H1 (cell line): ENCODE measurements at regions not wholly inside any gene's neighbourhood (a gene's known extent, or its start where the extent isn't known, plus 50 kb on each side); places are given as distances from the start of the nearest gene placed in this dataset.

ENCODE experiments used
- CTCF ChIA-PET: fragments of 300-600 bp; sonication (Branson Sonifier 250); formaldehyde crosslinking; loops from one replicate; lab custom pipeline; 2021; ENCODE audit not compliant: partially characterized antibody; lab: Charles Lee
- POLR2A ChIA-PET: fragments of 300-600 bp; sonication (Branson Sonifier 250); formaldehyde crosslinking; loops from one replicate; lab custom pipeline; 2021; ENCODE audit warnings: inconsistent platforms; ENCODE audit not compliant: partially characterized antibody; lab: Charles Lee
- DNase-seq, 2 experiments: peaks; one replicate each; pipeline versions ENCODE4 v3.0.0 to v3.0.0-alpha.2; 2010 to 2022; ENCODE audit warnings: low spot score in 2 of 2, low read depth in 1 of 2, mixed read lengths in 1 of 2
- FAIRE-seq: peaks from 2 replicates; lab custom pipeline; 2011; peaks lifted over from hg19 to GRCh38; lab: Jason Lieb, UNC
- H2AFZ ChIP-seq: 2 replicates; pipeline ENCODE4 v1.8.1; 2012; ENCODE audit warnings: low read length, inconsistent platforms
- H2AK5ac ChIP-seq: 2 replicates; pipeline ENCODE4 v1.6.1; 2013; ENCODE audit warnings: low read depth, low read length
- H2BK120ac ChIP-seq: replicated peaks from 2 replicates; pipeline ENCODE3; 2013; ENCODE audit warnings: low read depth, low read length, inconsistent platforms
- H2BK12ac ChIP-seq: 2 replicates; pipeline ENCODE4 v1.6.1; 2013; ENCODE audit warnings: low read depth, low read length
- H2BK15ac ChIP-seq: 2 replicates; pipeline ENCODE4 v1.6.1; 2013; ENCODE audit warnings: low read length
- H2BK20ac ChIP-seq: 2 replicates; pipeline ENCODE4 v1.6.1; 2013; ENCODE audit warnings: low read length
- H2BK5ac ChIP-seq: 2 replicates; pipeline ENCODE4 v1.6.1; 2013; ENCODE audit warnings: low read depth, low read length
- H3K14ac ChIP-seq: 2 replicates; pipeline ENCODE4 v1.6.1; 2013; ENCODE audit warnings: inconsistent platforms; ENCODE audit not compliant: insufficient read length
- H3K18ac ChIP-seq: 2 replicates; pipeline ENCODE4 v1.6.1; 2013; ENCODE audit warnings: low read length; ENCODE audit errors: extremely low read depth
- H3K23ac ChIP-seq: 2 replicates; pipeline ENCODE4 v1.6.1; 2013; ENCODE audit warnings: inconsistent platforms; ENCODE audit not compliant: insufficient read length
- H3K23me2 ChIP-seq: 2 replicates; pipeline ENCODE4 v1.6.1; 2013; ENCODE audit warnings: low read depth, low read length
- H3K27ac ChIP-seq: 2 replicates; pipeline ENCODE4 v1.6.1; 2011; ENCODE audit warnings: low read depth, low read length, inconsistent platforms
- H3K27me3 ChIP-seq, 4 experiments: replicated peaks in 1 of 4; 1 replicate in 1 of 4; 2 replicates in 3 of 4; pipeline versions ENCODE4 v1.6.1 to v1.8.1; 2011 to 2013; ENCODE audit warnings: low read length in 3 of 4, mild to moderate bottlenecking in 3 of 4, inconsistent platforms in 2 of 4, mixed read lengths in 2 of 4, moderate library complexity in 1 of 4; ENCODE audit not compliant: control insufficient read depth in 3 of 4, insufficient read depth in 3 of 4; ENCODE audit errors: extremely low read depth in 1 of 4
- H3K36me3 ChIP-seq, 4 experiments: 2 replicates each; pipeline versions ENCODE4 v1.6.1 to v1.8.1; 2011 to 2013; ENCODE audit warnings: mild to moderate bottlenecking in 4 of 4, low read length in 3 of 4, moderate library complexity in 2 of 4, control low read depth in 1 of 4, inconsistent platforms in 1 of 4; ENCODE audit not compliant: insufficient read depth in 4 of 4, control insufficient read depth in 2 of 4
- H3K4ac ChIP-seq: replicated peaks from 2 replicates; pipeline ENCODE3; 2013; ENCODE audit warnings: low read length, low read depth, mixed read lengths, inconsistent platforms; ENCODE audit not compliant: insufficient read length
- H3K4me1 ChIP-seq, 4 experiments: replicated peaks in 1 of 4; 1 replicate in 1 of 4; 2 replicates in 3 of 4; pipeline versions ENCODE4 v1.6.1 to v1.8.1; 2011 to 2013; ENCODE audit warnings: low read length in 3 of 4, inconsistent platforms in 2 of 4, mixed read lengths in 1 of 4; ENCODE audit not compliant: insufficient read depth in 4 of 4, control insufficient read depth in 3 of 4
- H3K4me2 ChIP-seq, 2 experiments: 2 replicates each; pipeline versions ENCODE4 v1.6.1 to v1.8.1; 2011 to 2013; ENCODE audit warnings: low read depth in 2 of 2, low read length in 2 of 2, control low read depth in 1 of 2, inconsistent platforms in 1 of 2, mild to moderate bottlenecking in 1 of 2; ENCODE audit not compliant: insufficient read depth in 1 of 2
- H3K4me3 ChIP-seq, 4 experiments: fragments of 200-600, 300-600 bp in 1 of 4; sonication (generic), shearing (Covaris generic), sonication (Bioruptor Twin) in 1 of 4; 2 replicates each; pipeline versions ENCODE4 v1.5.1 to v1.8.1; 2011 to 2016; ENCODE audit warnings: low read length in 4 of 4, low read depth in 3 of 4, control low read depth in 2 of 4, inconsistent platforms in 2 of 4, mild to moderate bottlenecking in 2 of 4, mixed read lengths in 1 of 4, moderate library complexity in 1 of 4; ENCODE audit not compliant: insufficient read depth in 2 of 4; ENCODE audit errors: extremely low read depth in 1 of 4
- H3K56ac ChIP-seq: replicated peaks from 2 replicates; pipeline ENCODE3; 2013; ENCODE audit warnings: low read depth, mild to moderate bottlenecking, mixed read lengths, low read length, inconsistent platforms; ENCODE audit not compliant: insufficient read length
- H3K79me1 ChIP-seq: 2 replicates; pipeline ENCODE4 v1.6.1; 2013; ENCODE audit warnings: low read depth, low read length, control low read depth
- H3K79me2 ChIP-seq, 2 experiments: 2 replicates each; pipeline versions ENCODE4 v1.6.1 to v1.8.1; 2012 to 2013; ENCODE audit warnings: low read length in 2 of 2, mild to moderate bottlenecking in 2 of 2, inconsistent platforms in 1 of 2; ENCODE audit not compliant: insufficient read depth in 2 of 2, control insufficient read depth in 1 of 2
- H3K9ac ChIP-seq, 4 experiments: replicated peaks in 1 of 4; 1 replicate in 1 of 4; 2 replicates in 3 of 4; pipeline versions ENCODE4 v1.6.1 to v1.8.1; 2011 to 2013; ENCODE audit warnings: low read depth in 3 of 4, low read length in 3 of 4, control low read depth in 2 of 4, mild to moderate bottlenecking in 2 of 4, moderate library complexity in 2 of 4, inconsistent platforms in 1 of 4; ENCODE audit errors: extremely low read depth in 1 of 4
- H3K9me3 ChIP-seq, 2 experiments: 2 replicates each; pipeline versions ENCODE4 v1.6.1 to v1.8.1; 2012 to 2013; ENCODE audit warnings: mild to moderate bottlenecking in 2 of 2, moderate library complexity in 2 of 2, control low read depth in 1 of 2, inconsistent platforms in 1 of 2, low read depth in 1 of 2, low read length in 1 of 2, mixed read lengths in 1 of 2; ENCODE audit not compliant: insufficient read depth in 2 of 2
- H4K20me1 ChIP-seq, 2 experiments: replicated peaks in 1 of 2; 2 replicates each; pipeline versions ENCODE3 to v1.8.1; 2011 to 2013; ENCODE audit warnings: inconsistent platforms in 2 of 2, low read length in 2 of 2, mild to moderate bottlenecking in 1 of 2; ENCODE audit not compliant: insufficient read depth in 2 of 2, control insufficient read depth in 1 of 2
- H4K5ac ChIP-seq: 2 replicates; pipeline ENCODE4 v1.6.1; 2013; ENCODE audit warnings: low read length, low read depth, mixed read lengths, inconsistent platforms; ENCODE audit not compliant: insufficient read length
- H4K8ac ChIP-seq: 2 replicates; pipeline ENCODE4 v1.8.0; 2013; ENCODE audit warnings: mild to moderate bottlenecking, moderate library complexity, low read length, inconsistent platforms; ENCODE audit not compliant: insufficient read depth; ENCODE audit errors: extremely low read depth
- H4K91ac ChIP-seq: replicated peaks from 2 replicates; pipeline ENCODE3; 2013; ENCODE audit warnings: low read length, mixed read lengths, inconsistent platforms; ENCODE audit not compliant: insufficient read length
- BACH1 ChIP-seq: IDR thresholded peaks from 2 replicates; pipeline ENCODE4 v1.6.1; 2012; ENCODE audit warnings: low read length, improper control_type of control experiment
- CHD1 ChIP-seq: IDR thresholded peaks from 2 replicates; pipeline ENCODE4 v1.6.1; 2012; ENCODE audit warnings: low read depth, low read length, improper control_type of control experiment
- EZH2 ChIP-seq: fragments of 200-600 bp; sonication (generic); IDR thresholded peaks from 2 replicates; pipeline ENCODE4 v1.7.1; 2012; ENCODE audit warnings: low read depth, mild to moderate bottlenecking, moderate library complexity, low read length, inconsistent platforms; ENCODE audit not compliant: severe bottlenecking
- GTF2F1 ChIP-seq: IDR thresholded peaks from 2 replicates; pipeline ENCODE4 v1.6.1; 2012; ENCODE audit warnings: low read depth, low read length, improper control_type of control experiment, borderline replicate concordance
- HDAC2 ChIP-seq, 2 experiments: fragments of 300-600 bp in 1 of 2; sonication (generic) in 1 of 2; IDR thresholded peaks; 2 replicates each; pipeline ENCODE4 v1.6.1; 2011 to 2012; ENCODE audit warnings: low read depth in 2 of 2, low read length in 2 of 2, mild to moderate bottlenecking in 2 of 2, moderate library complexity in 2 of 2, borderline replicate concordance in 1 of 2, inconsistent platforms in 1 of 2
- HDAC6 ChIP-seq: IDR thresholded peaks from one replicate; pipeline ENCODE4 v1.7.1; 2012; ENCODE audit warnings: low read depth, mild to moderate bottlenecking, inconsistent platforms, low read length, moderate library complexity
- RAD21 ChIP-seq, 2 experiments: IDR thresholded peaks in 1 of 2; conservative IDR thresholded peaks in 1 of 2; 2 replicates each; pipeline ENCODE4 v1.6.1; 2011; ENCODE audit warnings: low read depth in 2 of 2, low read length in 2 of 2, improper control_type of control experiment in 1 of 2, inconsistent platforms in 1 of 2, mild to moderate bottlenecking in 1 of 2, moderate library complexity in 1 of 2
- RBBP5 ChIP-seq: IDR thresholded peaks from 2 replicates; pipeline ENCODE4 v1.7.1; 2012; ENCODE audit warnings: low read depth, mild to moderate bottlenecking, inconsistent platforms, low read length, moderate library complexity, borderline replicate concordance
- RNF2 ChIP-seq: fragments of 200-900, 300-1000 bp; sonication (generic); IDR thresholded peaks from 2 replicates; pipeline ENCODE4 v1.7.1; 2016; ENCODE audit warnings: borderline replicate concordance, low read depth, mild to moderate bottlenecking, antibody characterized with exemption, low read length; ENCODE audit not compliant: poor library complexity, severe bottlenecking; ENCODE audit errors: missing control alignments
- RXRA ChIP-seq: IDR thresholded peaks from 2 replicates; pipeline ENCODE4 v1.6.1; 2011; ENCODE audit warnings: low read depth, mild to moderate bottlenecking, low read length, moderate library complexity; ENCODE audit not compliant: insufficient read depth
- SP1 ChIP-seq: IDR thresholded peaks from 2 replicates; pipeline ENCODE4 v1.6.1; 2011; ENCODE audit warnings: low read depth, low read length
- SP4 ChIP-seq: IDR thresholded peaks from 2 replicates; pipeline ENCODE4 v1.6.1; 2012; ENCODE audit warnings: low read length, inconsistent platforms
- TAF7 ChIP-seq: optimal IDR thresholded peaks from 2 replicates; pipeline ENCODE3; 2011; ENCODE audit warnings: low read depth, mild to moderate bottlenecking, inconsistent platforms, low read length, moderate library complexity, borderline replicate concordance
- YY1 ChIP-seq: IDR thresholded peaks from 2 replicates; pipeline ENCODE4 v1.6.1; 2011; ENCODE audit warnings: low read depth, mild to moderate bottlenecking, low read length
- WGBS, 2 experiments: shearing (Covaris generic) in 1 of 2; methylation state at CpG; one replicate each; pipeline versions ENCODE4 v1.1.6 to v1.1.7; 2013 to 2015; ENCODE audit warnings: low lambda C conversion rate in 2 of 2, mixed read lengths in 2 of 2, inconsistent platforms in 1 of 2, low coverage in 1 of 2, missing lambda C conversion rate in 1 of 2; ENCODE audit not compliant: insufficient replicate concordance in 2 of 2, insufficient coverage in 1 of 2, insufficient read length in 1 of 2; ENCODE audit errors: extremely low coverage in 1 of 2, missing lambda C conversion rate in 1 of 2; 5-methylcytosine and 5-hydroxymethylcytosine counted together

DNA sequence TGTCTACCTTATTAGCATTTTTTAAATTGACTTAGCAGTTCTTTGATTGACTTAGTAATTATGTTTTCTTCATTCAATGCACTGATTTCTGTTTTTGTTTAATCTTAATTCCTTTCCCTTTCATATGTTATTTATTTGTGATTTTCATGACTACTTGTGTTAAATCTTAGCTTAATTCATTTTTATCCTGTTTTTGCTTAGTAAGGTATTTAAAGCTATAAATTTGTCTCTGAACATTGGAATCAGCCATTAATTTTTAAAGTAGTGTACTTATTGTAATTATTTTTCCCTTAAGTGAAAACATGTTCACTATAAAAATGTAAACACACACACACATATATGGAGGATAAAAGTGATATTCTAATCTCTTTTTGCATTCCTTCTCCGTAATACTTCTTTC lies 109.1 kb upstream of the DIPK2B start:
- Histone ChIP-seq H2BK120ac (no peak overlapping the region), H4K5ac (no peak overlapping the region), H2BK12ac (no peak overlapping the region), H4K8ac (no peak overlapping the region), H3K14ac (no peak overlapping the region), H3K79me1 (no peaks in the 10 kb centered on the region), H3K9ac (no peak overlapping the region), H3K27ac (no peak overlapping the region), H4K91ac (no peak overlapping the region), H2BK15ac (no peak overlapping the region), H3K4me2 (no peak overlapping the region), H3K79me2 (no peaks in the 10 kb centered on the region), H3K9me3 (no peaks in the 10 kb centered on the region), H3K23ac (no peak overlapping the region), H3K4ac (no peak overlapping the region), H2BK5ac (no peak overlapping the region), H2BK20ac (no peak overlapping the region), H3K4me1 (no peaks in the 10 kb centered on the region), H2AK5ac (no peak overlapping the region), H2AFZ (no peak overlapping the region), H3K27me3 (no peaks in the 10 kb centered on the region), H3K18ac (no peak overlapping the region), H3K4me3 (no peak overlapping the region), H3K56ac (no peak overlapping the region), H3K36me3 (no peaks in the 10 kb centered on the region), H4K20me1 (no peaks in the 10 kb centered on the region), H3K23me2 (no peaks in the 10 kb centered on the region)
- WGBS, 2 experiments = 90% methylated on average over 1 of the region's 1 CpG; no CpG with 5 or more reads in 1 of the 2 experiments
- CTCF ChIA-PET = no interaction called here
- POLR2A ChIA-PET = no interaction called here
- DNase-seq (no peak), FAIRE-seq (no peak)
- no peak for TF ChIP-seq HDAC6
- no peak for TF ChIP-seq EZH2
- TF ChIP-seq TAF7 = no peak
- TF ChIP-seq RNF2 = no peak
- no peak for TF ChIP-seq SP1
- TF ChIP-seq RBBP5 = no peak
- TF ChIP-seq BACH1 = no peak
- TF ChIP-seq HDAC2 (IDR thresholded peaks at IDR 0.05; ENCODE audit: borderline replicate concordance in 1 of 2, low read depth in 2 of 2, low read length in 2 of 2) = no peak
- TF ChIP-seq GTF2F1 = no peak
- no peak for TF ChIP-seq RXRA
- no peak for TF ChIP-seq CHD1
- no peak for TF ChIP-seq SP4
- TF ChIP-seq YY1 = no peak
- TF ChIP-seq RAD21 (IDR thresholded peaks at IDR 0.05 in 1 of 2, conservative IDR thresholded peaks at IDR 0.05 in 1 of 2; ENCODE audit: low read depth in 2 of 2, low read length in 2 of 2) = no peak
